HepG2 (cell line): ENCODE measurements at regions not wholly inside any gene's neighbourhood (a gene's known extent, or its start where the extent isn't known, plus 50 kb on each side); places are given as distances from the start of the nearest gene placed in this dataset.

Experiments
- ATAC-seq: fragments of 200-7000 bp; cut with Tn5 transposase; 3 replicates; pipeline ENCODE4 v1.9.1; 2020; ENCODE audit warnings: mild to moderate bottlenecking, moderate library complexity
- BruUV-seq: library from RNA; stranded (reverse); fragments of 400-500 nt; replicated peaks from 2 replicates; lab custom pipeline; 2021; lab: Mats Ljungman, UMichigan
- CTCF ChIA-PET: fragments of 300-600 bp; formaldehyde crosslinking; extraction: SDS; loops from one replicate; lab custom pipeline; 2021; ENCODE audit warnings: low total read pairs, inconsistent platforms, low intra/inter-chr PET ratio; lab: Yijun Ruan, JAX
- POLR2A ChIA-PET: fragments of 350-600 bp; sonication (Branson Sonifier 250); formaldehyde crosslinking; loops from one replicate; lab custom pipeline; 2020; ENCODE audit warnings: antibody characterized with exemption, inconsistent platforms; lab: Yijun Ruan, JAX
- DNase-seq: peaks from one replicate; pipeline ENCODE4 v3.0.0-alpha.2; 2015; ENCODE audit warnings: low spot score
- FAIRE-seq: peaks from 3 replicates; lab custom pipeline; 2011; peaks lifted over from hg19 to GRCh38; lab: Jason Lieb, UNC
- H2AFZ ChIP-seq: one replicate; pipeline ENCODE4 v1.6.1; 2011; ENCODE audit warnings: low read length, inconsistent platforms
- H3K27ac ChIP-seq: fragments of 300-600 bp; 3 replicates; pipeline ENCODE4 v1.8.0; 2011; ENCODE audit warnings: mixed run types, mild to moderate bottlenecking, mixed read lengths, low read length, inconsistent platforms; ENCODE audit not compliant: insufficient read depth; ENCODE audit errors: extremely low read length
- H3K27me3 ChIP-seq, 2 experiments: fragments of 200-600 bp in 1 of 2; 2 replicates in 1 of 2; 3 replicates in 1 of 2; pipeline versions ENCODE4 v1.6.0 to v1.8.0; 2011; ENCODE audit warnings: low read length in 2 of 2, mild to moderate bottlenecking in 2 of 2, moderate library complexity in 2 of 2, inconsistent platforms in 1 of 2; ENCODE audit not compliant: insufficient read depth in 2 of 2, control insufficient read depth in 1 of 2
- H3K36me3 ChIP-seq, 2 experiments: fragments of 200-600 bp in 1 of 2; replicated peaks in 1 of 2; 2 replicates in 1 of 2; 3 replicates in 1 of 2; pipeline versions ENCODE4 v1.5.1 to v1.8.0; 2011; ENCODE audit warnings: low read length in 2 of 2, inconsistent platforms in 1 of 2; ENCODE audit not compliant: insufficient read depth in 2 of 2, control insufficient read depth in 1 of 2
- H3K4me1 ChIP-seq: 2 replicates; pipeline ENCODE4 v1.5.1; 2012; ENCODE audit warnings: low read length, inconsistent platforms; ENCODE audit not compliant: insufficient read depth
- H3K4me2 ChIP-seq: 2 replicates; pipeline ENCODE4 v1.6.0; 2011; ENCODE audit warnings: low read depth, low read length, inconsistent platforms
- H3K4me3 ChIP-seq, 3 experiments: fragments of 200-600 bp in 1 of 3; sonication (generic), shearing (Covaris generic) in 1 of 3; replicated peaks in 1 of 3; 2 replicates each; pipeline ENCODE4 v1.5.1; 2011 to 2016; ENCODE audit warnings: low read length in 3 of 3, inconsistent platforms in 2 of 3, low read depth in 2 of 3, mild to moderate bottlenecking in 2 of 3, control low read depth in 1 of 3, mixed read lengths in 1 of 3; ENCODE audit not compliant: insufficient read depth in 1 of 3
- H3K79me2 ChIP-seq: one replicate; pipeline ENCODE4 v1.6.1; 2011; ENCODE audit warnings: low read length, inconsistent platforms; ENCODE audit not compliant: insufficient read depth
- H3K9ac ChIP-seq: 2 replicates; pipeline ENCODE4 v1.6.0; 2011; ENCODE audit warnings: mild to moderate bottlenecking, low read depth, low read length, inconsistent platforms; ENCODE audit not compliant: insufficient read depth
- H3K9me3 ChIP-seq: 2 replicates; pipeline ENCODE4 v1.5.1; 2012; ENCODE audit warnings: mild to moderate bottlenecking, low read length
- H4K20me1 ChIP-seq: 2 replicates; pipeline ENCODE4 v1.6.0; 2011; ENCODE audit warnings: inconsistent platforms, mild to moderate bottlenecking, low read length, moderate library complexity; ENCODE audit not compliant: insufficient read depth
- ATF7 ChIP-seq, 2 experiments: fragments of 450-650 bp in 1 of 2; sonication (generic) in 1 of 2; formaldehyde crosslinking in 1 of 2; IDR thresholded peaks; 2 replicates each; pipeline versions ENCODE4 v1.4.0 to v1.6.1; 2016 to 2020; ENCODE audit warnings: antibody characterized with exemption in 1 of 2, mild to moderate bottlenecking in 1 of 2, missing genetic modification reagents in 1 of 2
- CREB1 ChIP-seq, 2 experiments: fragments of 450-650 bp in 1 of 2; IDR thresholded peaks; 2 replicates each; pipeline ENCODE4 v1.6.1; 2016 to 2017; ENCODE audit warnings: control low read depth in 1 of 2, mild to moderate bottlenecking in 1 of 2, missing compliant biosample characterization in 1 of 2, missing genetic modification characterization in 1 of 2
- CREM ChIP-seq, 2 experiments: sonication (generic) in 1 of 2; formaldehyde crosslinking in 1 of 2; IDR thresholded peaks; 2 replicates each; pipeline versions ENCODE4 v1.4.0 to v1.6.1; 2016 to 2020; ENCODE audit warnings: antibody characterized with exemption in 1 of 2, mild to moderate bottlenecking in 1 of 2, missing genetic modification reagents in 1 of 2
- FOXC1 ChIP-seq: sonication (generic); formaldehyde crosslinking; IDR thresholded peaks from 2 replicates; pipeline ENCODE4 v1.8.0; 2022; ENCODE audit warnings: mild to moderate bottlenecking, missing genetic modification reagents, borderline replicate concordance
- ZBTB38 ChIP-seq: sonication (generic); formaldehyde crosslinking; IDR thresholded peaks from 2 replicates; pipeline ENCODE4 v1.5.1; 2020; ENCODE audit warnings: mild to moderate bottlenecking, missing genetic modification reagents
- WGBS: methylation state at CpG from one replicate; pipeline ENCODE4 v1.1.6; 2017; ENCODE audit warnings: low lambda C conversion rate; 5-methylcytosine and 5-hydroxymethylcytosine counted together
- in situ Hi-C: cut with HindIII; loops from 2 replicates; pipeline ENCODE4 v1.10.0; 2017; ENCODE audit warnings: low pct_unique_long_range_greater_than_20kb; ENCODE audit not compliant: extremely low pct_ligation_motif_present
- intact Hi-C: fragments of 100-400 bp; cut with micrococcal nuclease; formaldehyde crosslinking; loops from one replicate; pipeline ENCODE4 v1.10.0; 2022; ENCODE audit not compliant: unreplicated experiment
- TF ChIP-seq, protein P1 (sequence below): sonication (generic); formaldehyde crosslinking; IDR thresholded peaks from 2 replicates; pipeline ENCODE4 v1.4.0; 2020; ENCODE audit warnings: missing genetic modification reagents, borderline replicate concordance
- TF ChIP-seq, protein P2 (sequence below): sonication (generic); formaldehyde crosslinking; IDR thresholded peaks from 2 replicates; pipeline ENCODE4 v1.4.0; 2020; ENCODE audit warnings: low read depth, mild to moderate bottlenecking, missing genetic modification reagents

DNA sequence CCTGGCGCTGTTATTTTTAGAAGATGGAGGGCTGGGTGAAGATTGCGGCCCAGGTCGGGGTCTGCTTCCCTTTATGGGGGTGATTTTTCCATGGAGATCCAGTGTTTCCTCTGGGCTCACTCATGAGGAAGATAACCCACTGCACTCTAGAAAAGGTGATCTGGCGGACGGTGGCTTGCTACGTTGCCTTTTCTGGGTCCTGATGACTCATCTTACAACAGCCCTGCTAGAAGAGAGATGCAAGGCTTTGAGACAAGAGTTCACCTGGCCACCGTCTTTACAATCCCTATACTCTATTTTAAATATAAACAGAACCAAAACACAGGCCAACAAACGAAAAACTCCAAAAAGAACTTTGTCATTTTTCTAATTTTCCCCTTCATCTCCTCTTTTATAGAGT is 182.1 kb upstream of the EXOC2 start (continued):
- TF ChIP-seq, protein P1, sequence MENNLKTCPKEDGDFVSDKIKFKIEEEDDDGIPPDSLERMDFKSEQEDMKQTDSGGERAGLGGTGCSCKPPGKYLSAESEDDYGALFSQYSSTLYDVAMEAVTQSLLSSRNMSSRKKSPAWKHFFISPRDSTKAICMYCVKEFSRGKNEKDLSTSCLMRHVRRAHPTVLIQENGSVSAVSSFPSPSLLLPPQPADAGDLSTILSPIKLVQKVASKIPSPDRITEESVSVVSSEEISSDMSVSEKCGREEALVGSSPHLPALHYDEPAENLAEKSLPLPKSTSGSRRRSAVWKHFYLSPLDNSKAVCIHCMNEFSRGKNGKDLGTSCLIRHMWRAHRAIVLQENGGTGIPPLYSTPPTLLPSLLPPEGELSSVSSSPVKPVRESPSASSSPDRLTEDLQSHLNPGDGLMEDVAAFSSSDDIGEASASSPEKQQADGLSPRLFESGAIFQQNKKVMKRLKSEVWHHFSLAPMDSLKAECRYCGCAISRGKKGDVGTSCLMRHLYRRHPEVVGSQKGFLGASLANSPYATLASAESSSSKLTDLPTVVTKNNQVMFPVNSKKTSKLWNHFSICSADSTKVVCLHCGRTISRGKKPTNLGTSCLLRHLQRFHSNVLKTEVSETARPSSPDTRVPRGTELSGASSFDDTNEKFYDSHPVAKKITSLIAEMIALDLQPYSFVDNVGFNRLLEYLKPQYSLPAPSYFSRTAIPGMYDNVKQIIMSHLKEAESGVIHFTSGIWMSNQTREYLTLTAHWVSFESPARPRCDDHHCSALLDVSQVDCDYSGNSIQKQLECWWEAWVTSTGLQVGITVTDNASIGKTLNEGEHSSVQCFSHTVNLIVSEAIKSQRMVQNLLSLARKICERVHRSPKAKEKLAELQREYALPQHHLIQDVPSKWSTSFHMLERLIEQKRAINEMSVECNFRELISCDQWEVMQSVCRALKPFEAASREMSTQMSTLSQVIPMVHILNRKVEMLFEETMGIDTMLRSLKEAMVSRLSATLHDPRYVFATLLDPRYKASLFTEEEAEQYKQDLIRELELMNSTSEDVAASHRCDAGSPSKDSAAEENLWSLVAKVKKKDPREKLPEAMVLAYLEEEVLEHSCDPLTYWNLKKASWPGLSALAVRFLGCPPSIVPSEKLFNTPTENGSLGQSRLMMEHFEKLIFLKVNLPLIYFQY: no peak
- TF ChIP-seq ZBTB38 (CRISPR knock-in tag) (no peak), CREM (IDR thresholded peaks at IDR 0.05) (no peak), CREM (CRISPR knock-in tag; IDR thresholded peaks at IDR 0.05) (no peak)

DNA sequence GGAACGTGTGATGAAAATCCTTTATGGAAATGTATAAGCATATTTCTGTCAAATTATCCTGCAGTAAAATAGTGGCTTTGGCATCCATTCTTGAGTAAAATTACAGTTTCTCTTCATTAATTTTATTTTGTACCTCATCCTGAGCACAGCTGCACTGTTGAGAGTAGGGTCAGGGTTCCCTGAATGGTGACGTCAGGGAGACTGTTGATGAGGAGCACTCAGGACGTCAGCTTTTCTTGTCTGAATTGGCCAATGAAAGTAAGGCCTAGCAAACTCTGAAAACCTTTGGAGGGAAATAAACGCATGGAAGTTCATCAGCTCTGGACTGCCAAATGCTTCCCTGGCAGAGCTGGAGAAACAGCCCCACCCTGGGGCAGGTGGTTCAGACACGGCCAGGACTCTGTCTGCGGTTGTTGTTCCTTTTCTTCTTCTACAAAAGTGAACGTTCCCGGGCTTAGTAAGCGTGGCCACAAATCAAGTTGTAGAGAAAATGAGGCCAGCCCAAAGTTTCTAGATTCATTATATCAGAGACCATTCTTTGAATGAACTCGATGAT is 179.7 kb upstream of the EXOC2 start:
- ChIA-PET POLR2A (no interaction called here), CTCF (no interaction called here)
- no peak for DNase-seq
- BruUV-seq: no TSS peak
- TF ChIP-seq FOXC1 (CRISPR knock-in tag): no peak
- peak; percentile 80 for TF ChIP-seq ATF7 (IDR thresholded peaks at IDR 0.05)
- no peak for TF ChIP-seq ATF7 (CRISPR knock-in tag; IDR thresholded peaks at IDR 0.05)
- peak; percentile 88 for TF ChIP-seq CREB1 (IDR thresholded peaks at IDR 0.05)
- TF ChIP-seq CREB1 (CRISPR knock-in tag; IDR thresholded peaks at IDR 0.05): no peak
- TF ChIP-seq, protein P2, sequence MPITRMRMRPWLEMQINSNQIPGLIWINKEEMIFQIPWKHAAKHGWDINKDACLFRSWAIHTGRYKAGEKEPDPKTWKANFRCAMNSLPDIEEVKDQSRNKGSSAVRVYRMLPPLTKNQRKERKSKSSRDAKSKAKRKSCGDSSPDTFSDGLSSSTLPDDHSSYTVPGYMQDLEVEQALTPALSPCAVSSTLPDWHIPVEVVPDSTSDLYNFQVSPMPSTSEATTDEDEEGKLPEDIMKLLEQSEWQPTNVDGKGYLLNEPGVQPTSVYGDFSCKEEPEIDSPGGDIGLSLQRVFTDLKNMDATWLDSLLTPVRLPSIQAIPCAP (CRISPR knock-in tag): no peak
- Histone ChIP-seq H3K36me3 (no peaks in the 10 kb centered on the region), H3K27me3 (peaks cover 0 to 42% of the 10 kb centered on the region in 2 experiments), H3K4me2 (no peak overlapping the region), H3K9ac (no peak overlapping the region), H3K79me2 (no peaks in the 10 kb centered on the region), H3K27ac (no peak overlapping the region), H2AFZ (no peak overlapping the region), H3K4me3 (no peak overlapping the region), H4K20me1 (no peaks in the 10 kb centered on the region), H3K4me1 (no peaks in the 10 kb centered on the region), H3K9me3 (no peaks in the 10 kb centered on the region)
- no peak for FAIRE-seq
- intact Hi-C loops: no loop called here
- no peak for ATAC-seq
- in situ Hi-C loops: no loop called here
- WGBS: 46% methylated on average over 10 of the region's 10 CpGs
